ENCODE measurements at regions not wholly inside any gene's neighbourhood (a gene's known extent, or its start where the extent isn't known, plus 50 kb on each side); places are given as distances from the start of the nearest gene placed in this dataset.

DNA sequence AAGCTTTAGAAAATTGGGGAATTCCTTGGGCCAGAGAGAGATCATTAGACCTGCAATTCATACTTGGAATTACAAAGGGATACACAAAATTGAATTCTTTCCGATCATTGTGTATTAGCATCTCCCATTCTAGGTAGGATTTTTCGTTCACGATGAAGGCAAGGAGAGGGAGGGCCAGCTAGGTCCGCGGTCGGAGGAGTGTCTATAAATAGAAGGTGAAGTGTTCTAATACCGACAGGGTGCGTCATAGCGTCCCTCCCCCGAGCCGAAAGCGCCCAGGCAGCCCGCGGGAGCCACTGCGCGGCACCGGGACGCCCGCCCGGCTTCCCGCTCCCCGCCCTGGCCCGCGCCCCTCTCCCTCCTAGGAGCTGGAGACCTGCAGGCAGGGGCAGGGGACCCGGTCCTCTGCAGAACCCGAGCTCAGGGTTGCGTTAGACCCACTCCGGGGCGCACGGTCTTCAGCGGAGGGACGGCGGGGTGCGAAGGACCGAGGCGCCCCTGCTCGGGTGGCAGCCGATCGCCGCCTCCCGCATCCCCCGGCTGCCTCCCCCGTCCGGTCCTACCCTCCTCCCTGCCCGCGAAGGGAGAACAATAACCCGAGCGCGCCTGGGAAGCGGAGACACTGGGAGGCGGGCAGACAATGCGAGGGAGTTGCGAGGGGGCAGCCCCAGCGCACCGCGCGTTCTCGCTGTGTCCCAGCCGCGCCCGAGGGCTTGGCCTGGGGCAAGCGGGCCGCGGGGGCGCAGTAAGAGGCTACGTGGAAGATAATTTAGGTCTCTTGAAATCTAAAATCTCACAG lies 114.2 kb upstream of the SERTAD2 start:
- intact Hi-C loops (cut with micrococcal nuclease), result loop anchor here (1.0 to 5.0 kb wide), 12 partner anchors 17 to 1180 kb away; partner anchors contain the start of genes ACTR2, AFTPH, MDH1 and WDPCP

DNA sequence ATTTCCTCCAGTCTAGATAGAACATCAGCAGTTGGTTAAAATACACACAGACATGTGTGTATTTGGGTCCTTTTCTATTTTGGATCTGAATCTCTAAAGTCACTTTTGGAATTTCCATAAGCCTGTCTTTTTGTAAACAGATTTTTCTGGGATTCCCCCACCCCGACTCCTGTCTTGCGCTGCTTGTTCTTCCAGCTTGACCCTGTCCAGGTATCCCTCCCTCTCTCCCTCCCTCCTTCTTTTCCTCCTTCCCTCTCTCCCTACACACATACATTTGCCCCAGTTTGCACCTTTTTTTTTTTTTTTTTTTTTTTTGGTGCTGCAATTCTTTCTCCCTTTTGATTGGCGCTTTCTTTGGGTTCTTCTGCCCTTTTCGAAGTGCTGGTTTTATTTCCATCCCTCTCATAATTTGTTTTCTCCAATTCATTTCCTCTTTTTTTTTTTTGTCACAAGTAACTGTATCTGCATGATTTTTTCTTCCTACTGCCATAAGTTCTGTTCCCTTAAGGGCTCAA lies 114.8 kb upstream of the SERTAD2 start:
- intact Hi-C loops (cut with micrococcal nuclease), result loop anchor here (5.0 kb wide), 1 partner anchor 459 kb away; the partner anchor contains the start of gene ACTR2

DNA sequence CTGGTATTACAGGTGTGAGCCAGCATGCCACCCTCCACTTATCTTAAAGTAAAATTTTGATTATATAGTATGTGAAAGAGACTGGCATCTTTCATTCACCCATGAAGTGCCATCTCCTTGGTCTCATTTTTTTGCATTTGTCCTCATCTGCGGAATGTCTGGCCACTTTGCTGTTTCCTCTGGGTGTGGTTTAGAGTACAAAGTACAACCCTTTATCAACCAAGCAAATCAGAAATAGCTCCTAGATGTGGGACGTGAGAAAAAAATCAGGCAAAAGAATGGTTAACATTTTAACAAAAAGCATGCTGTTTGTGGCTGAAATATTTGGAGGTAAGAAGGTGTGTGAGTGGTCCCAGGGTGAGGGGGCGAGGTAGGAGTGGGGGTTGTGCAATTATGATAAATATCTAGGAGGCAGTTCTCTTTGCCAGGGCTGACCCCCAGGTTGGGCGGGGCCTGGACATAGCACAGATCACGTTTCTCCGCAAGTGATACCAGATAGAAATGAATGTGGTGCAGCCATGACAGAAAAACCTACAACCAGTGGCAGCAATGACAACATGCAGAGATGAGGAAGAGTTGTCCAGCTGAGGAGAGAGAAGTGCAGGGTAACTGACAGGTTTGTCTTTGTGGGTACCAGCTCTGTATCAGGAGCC lies 115.8 kb upstream of the SERTAD2 start:
- intact Hi-C loops (cut with micrococcal nuclease), result loop anchor here (5.0 kb wide), 1 partner anchor 458 kb away; the partner anchor contains the start of gene ACTR2

DNA sequence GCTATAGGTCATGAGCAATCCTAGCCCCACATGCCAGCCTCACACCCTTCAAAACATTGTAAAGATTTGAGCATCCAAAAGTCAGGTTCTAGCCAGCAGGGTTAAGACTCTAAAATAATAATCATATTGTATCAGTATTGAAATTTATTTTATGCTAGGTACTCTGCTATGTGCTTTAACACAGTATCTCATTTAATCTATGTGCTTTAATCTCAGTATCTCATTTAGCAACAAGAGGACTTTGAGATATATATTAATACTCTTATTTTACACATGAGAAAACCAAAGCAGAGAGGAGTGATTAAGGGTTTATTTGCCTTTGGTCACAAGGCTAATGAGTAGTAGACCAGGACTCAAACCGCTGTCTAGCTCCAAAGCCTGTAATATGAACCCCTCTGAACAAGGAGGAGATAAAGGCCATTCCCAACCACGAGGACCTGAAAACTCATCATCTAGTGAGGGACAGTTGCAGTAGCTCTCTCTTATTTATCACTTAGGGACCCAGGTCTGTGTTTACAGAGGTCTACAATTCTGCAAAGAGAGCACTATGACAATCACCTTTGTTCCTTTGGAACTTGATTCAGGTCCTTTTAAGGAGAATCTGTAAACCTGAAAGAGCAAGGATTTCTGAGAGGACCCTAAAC lies 116.5 kb upstream of the SERTAD2 start:
- intact Hi-C loops (cut with micrococcal nuclease), result no loop called here

DNA sequence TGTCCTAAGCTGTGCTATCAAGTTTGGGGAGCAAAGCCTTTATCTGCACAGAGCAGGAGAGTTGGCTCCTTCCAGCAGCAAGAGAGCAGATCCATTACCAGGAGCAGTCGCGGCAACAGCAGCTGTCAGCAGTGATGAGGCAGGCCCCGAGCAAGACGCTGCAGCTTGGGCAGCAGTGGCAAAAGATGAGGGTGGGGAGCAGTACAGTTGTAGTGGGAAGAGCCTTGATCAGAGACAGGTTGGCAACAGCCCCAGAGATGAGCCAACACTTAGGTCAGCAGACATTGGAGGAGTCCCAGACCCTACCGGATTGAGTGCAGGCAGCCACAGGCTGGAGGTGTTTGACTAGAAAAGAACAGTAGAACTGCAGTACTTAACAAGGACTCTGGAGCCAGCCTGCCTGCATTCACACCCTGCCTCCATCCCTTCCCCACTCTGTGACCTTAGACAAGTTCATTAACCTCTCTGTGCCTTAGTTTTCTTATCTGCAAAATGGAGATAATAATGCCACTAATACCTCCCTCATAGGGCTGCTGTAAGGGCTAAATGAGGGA lies 117.1 kb upstream of the SERTAD2 start:
- intact Hi-C loops (cut with micrococcal nuclease), result no loop called here

DNA sequence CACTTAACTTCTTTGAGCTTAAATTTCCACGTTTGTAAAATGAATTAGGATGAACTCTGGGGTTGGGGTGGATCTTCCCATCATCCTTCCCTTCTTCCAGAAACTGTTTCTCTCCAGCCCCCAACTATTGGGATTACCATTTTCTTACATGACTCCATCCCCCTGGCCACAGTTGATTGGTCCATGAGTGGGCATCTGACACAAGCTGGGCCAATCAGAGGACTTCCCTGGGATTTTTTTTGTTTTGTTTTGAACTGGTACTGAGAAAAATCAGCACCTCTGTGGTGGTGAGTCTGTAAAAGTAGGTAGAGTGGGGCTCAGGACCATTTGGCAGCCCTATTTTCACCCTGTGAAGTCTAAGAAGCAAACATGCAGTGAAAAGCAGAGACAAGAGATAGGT lies 118.0 kb upstream of the SERTAD2 start:
- intact Hi-C loops (cut with micrococcal nuclease), result no loop called here

DNA sequence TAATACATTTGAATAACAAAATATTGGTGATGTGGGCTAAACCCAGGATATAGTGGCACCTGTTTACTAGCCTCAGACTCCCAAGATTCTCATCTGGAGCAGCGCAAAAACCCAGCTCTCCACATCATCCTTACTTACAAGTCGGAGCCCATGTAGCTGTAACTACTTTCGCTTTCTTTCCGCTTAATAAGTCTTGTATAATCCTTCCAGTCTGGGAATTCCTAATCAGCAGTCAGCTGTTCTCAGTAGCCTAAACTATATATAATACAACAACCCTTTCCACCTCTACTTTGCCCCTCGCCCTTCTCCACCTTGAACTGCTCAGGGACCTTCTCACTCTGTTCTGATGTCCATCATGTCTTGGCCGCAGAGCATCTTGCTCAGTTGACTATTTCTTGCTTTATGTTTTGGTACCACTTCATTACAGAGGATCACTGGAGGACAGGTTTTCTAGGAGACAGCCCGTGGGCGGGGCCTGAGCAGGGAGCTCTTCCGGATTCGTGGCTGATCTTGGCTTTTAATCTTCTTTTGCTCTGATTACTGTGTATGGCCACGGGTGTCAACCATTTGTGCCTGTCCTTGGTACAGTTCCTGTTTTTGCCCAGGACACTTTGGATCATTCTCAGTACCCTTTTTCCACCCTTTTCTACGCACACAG lies 119.9 kb upstream of the SERTAD2 start:
- intact Hi-C loops (cut with micrococcal nuclease), result no loop called here

DNA sequence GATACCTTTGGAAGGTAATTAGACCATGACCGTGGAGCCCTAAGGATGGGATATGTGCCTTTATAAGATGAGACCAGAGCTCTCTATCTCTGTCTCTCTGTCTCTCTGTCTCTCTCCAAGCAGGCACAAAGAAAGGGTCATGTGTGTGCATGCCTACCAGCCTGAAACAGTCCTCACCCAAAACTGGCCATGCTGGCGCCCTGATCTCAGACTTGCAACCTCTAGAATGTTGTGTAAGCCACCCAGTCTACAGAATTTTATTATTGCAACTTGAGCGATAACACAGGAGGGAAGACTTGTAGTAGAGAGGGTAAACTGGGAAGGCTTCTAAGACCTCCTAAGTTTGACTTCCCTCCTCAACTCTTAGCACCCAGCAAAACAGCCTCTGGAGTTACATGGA lies 124.1 kb upstream of the SERTAD2 start:
- intact Hi-C loops (cut with micrococcal nuclease), result no loop called here

DNA sequence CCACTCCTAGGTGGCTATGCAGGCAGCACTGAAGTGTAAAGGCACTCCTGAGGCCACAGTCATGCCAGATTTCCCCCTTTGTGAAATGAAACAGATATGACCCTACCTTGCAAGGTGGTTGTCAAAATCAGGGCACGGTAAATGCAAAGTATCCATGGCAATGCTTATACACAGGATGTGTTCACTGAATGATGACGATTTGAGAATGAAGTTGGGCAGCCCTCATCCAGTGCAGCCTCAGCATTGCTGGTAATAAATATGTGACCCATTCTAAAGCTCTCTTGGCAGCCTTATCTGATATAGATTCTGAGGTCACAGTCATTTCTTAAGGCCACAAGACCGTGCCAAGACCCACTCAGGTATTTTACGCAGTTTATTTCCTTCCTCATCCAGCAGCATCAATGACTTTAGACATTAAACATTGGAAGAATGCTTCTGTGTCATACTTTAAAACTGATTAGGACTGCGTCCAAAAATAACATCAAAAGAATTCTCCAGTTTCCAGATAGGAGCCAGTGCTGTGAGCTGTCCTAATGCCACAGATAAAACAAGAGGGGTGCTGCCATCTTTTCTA lies 125.5 kb upstream of the SERTAD2 start:
- intact Hi-C loops (cut with micrococcal nuclease), result no loop called here

DNA sequence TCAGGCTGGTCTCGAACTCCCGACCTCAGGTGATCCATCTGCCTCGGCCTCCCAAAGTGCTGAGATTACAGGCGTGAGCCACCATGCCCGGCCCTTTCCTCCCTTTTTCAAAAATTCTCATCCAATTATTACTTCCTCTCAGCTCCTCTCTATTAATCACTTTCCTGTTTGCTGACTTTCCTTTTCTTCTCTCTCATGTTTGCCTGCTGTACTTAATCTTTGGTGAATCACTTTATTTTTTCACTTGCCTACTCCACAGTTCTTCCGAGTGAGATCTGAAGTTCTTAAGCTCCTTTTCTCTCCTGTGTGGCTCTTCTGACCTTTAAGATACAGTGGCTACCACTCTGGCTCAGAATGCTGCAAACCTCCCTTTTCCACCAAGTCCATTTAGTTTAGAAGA lies 126.3 kb upstream of the SERTAD2 start:
- intact Hi-C loops (cut with micrococcal nuclease), result no loop called here

DNA sequence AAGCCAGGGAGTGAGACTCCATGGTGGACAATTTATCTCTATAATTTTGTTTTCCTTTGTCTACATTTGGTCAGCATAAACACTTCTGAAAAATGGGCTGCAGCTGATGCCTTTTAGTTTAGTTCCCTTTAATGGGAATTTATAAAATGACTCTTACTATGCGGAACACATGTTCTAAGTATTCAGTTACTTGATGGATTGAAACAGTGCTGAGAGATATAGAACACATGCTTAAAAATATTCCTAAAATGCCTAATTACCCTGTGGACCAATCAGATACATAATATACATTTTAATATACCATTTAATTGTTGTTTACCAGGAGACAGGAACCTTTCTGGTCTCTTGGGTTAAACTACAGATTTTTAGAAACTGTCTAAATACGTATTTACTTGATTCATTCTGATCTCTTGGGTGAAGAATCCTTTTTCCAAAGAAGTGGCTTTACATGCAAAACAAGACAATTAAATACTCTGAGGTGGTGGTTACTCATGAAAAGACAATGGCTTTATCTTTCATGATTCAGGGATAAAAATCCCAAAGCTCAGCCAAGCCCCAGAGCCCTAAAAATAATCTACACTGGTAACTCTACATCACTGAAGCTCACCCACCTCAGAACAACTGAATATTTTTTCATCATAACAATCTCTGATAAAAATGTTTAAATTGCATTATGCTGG lies 128.1 kb upstream of the SERTAD2 start:
- intact Hi-C loops (cut with micrococcal nuclease), result no loop called here

DNA sequence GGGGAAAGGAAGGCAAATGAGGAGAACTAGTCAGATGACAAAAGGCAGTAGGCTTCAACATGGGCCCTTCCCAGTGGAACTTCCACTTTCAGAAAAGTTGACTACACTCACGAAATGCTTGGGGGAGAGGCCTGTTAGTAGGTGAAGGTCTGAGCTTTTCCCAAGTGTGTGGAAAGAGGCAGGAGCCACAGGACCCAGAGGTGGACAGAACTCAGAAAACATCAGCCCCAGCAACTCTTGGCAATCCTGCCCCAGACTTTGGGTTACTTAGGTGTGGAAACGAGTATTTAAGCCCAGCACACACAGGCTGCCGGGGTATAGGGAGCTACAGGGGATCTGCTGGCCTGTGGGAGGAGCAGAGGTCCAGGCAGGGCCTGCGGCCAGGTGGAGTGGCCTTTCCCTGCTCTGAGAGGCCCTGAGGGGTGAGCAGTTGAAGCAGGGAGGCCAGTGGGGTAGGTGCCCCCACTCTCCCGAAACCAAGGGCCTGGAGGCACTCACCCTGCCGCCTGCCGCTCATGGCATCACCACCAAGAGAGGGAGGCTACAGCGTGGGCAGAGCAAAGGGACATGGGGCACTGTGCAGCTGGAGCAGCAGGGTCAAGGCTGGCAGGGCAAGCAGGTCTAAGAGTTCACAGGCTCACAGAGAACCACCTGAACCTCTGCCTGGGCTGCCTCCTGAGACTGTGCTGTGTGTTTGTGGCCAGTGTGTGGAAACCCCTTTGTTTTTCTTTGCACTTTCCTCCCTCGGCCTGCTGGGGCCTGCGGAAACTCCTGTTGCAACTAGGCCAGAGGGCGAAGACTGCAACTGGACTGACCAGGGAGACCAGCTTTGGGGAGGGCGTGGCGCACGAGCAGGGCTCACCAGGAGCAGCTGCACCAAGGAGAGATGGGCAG lies 130.7 kb upstream of the SERTAD2 start:
- intact Hi-C loops (cut with micrococcal nuclease), result no loop called here

DNA sequence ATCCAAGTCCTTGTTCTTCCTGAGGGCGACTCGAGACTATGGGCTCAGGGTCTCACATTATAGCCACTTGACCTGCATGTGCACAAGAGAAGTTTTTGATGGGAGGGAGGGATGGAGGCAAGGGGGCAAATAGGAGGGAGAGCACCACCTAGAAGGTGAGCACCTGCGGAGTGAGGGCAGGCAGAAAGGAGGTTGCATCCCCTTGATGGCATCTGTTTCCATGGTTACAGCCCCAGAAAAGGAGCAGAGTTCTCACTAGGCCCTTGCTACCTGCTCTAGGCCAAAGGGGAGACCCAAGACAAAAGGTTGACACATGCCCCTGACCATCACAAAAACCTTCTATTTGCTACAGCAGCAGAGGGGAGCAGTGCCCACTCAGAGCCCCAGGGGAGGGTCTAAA lies 131.5 kb upstream of the SERTAD2 start:
- intact Hi-C loops (cut with micrococcal nuclease), result no loop called here

DNA sequence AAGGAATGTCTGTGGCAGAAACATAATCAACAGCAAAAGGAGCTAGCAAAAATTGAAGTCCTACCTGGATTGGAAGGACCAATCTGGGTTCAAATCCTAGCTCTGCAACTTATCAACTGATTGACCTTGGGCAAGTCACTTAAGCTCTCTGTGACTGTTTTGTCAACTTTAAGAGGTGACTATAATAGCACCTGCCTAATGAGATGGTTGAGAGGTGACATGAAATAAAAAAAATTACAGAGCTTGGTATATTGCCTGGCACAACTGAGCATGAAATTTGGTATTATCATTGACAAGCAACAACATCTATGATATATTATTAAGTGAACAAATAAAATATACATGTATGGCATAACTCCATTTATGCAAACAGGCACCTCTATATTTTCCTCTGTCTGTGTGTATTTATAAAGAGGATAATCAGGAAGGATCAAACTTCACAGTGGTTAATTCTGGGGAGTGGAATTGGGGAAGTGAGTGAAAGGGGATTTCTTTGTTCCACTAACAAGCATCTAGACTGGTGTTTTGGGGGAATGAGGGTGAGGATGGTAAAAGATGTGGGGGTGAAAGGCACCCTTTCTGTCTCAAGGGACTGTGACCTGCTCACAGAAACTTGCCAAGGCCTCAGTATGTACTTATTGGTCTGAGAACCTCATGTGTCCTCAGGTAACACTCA lies 132.8 kb upstream of the SERTAD2 start:
- intact Hi-C loops (cut with micrococcal nuclease), result no loop called here

DNA sequence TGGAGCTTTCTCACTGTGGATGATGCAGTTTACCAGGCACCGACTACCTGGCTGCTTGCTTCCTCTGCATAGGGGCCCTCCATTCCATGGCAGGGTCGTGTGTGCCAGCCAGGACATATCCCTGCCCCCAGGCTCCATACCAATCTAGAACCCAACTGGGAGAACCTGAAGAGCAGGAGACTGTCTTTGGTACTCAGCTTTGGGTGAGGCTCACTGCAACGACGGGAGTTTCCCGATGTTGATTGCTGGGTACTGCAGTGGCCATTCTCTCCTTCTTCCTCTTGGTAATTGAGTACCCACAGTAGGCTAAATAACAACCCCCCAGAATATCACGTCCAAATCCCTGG lies 133.3 kb upstream of the SERTAD2 start:
- intact Hi-C loops (cut with micrococcal nuclease), result no loop called here

DNA sequence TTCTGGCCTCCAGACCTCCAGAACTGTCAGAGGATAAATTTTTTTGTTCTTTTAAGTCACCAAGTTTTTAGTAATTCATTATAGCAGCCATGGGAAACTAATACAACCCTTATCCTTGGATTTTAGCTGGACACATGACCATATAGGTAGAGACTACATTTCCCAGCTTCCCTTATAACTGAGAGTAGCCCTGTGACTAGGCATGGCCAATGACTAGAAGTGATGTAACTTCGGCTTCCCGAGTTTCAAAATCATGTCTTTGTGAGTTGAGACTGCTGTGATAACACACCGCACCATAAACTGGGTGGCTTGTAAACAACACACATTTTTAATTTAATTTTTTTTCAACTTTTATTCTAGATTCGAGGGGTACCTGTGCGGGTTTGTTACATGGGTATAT lies 134.0 kb upstream of the SERTAD2 start:
- intact Hi-C loops (cut with micrococcal nuclease), result no loop called here

DNA sequence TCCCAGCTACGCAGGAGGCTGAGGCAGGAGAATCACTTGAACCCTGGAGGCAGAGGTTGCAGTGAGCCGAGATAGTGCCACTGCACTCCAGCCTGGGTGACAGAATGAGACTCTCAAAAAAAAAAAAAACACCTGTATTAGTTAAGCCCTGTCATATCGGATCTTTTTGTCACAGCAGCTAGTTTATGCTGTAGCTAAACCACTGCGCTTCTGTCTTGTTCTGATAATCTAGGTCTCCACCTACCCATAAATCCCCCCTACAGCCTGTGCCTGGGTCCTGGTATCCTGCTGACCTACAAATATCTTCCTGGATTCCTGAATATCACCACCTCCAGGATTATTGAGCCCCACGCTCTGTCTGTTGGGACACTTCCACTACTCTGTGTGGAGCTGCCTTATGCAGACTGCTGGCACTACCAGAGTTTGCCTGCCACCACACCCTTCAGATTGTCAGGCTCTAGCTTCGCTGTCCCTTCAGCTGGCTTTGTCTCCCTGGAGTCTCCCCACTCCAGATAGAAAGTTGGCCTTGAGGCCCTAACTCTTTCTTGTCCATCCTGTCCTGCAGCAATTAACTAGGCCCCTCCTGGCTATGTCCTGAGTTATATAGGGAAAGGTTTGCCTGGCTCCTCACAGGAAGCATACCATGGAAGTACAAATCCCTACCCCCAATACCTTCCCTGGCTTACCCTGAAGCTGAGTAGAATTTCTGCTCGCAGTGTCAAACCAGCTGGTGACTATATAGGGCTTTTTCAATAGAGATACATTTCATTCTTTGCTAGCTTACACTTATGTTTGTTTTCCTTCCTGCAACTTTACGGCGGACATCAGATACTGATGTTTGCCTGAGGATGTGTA lies 136.0 kb upstream of the SERTAD2 start:
- intact Hi-C loops (cut with micrococcal nuclease), result no loop called here

DNA sequence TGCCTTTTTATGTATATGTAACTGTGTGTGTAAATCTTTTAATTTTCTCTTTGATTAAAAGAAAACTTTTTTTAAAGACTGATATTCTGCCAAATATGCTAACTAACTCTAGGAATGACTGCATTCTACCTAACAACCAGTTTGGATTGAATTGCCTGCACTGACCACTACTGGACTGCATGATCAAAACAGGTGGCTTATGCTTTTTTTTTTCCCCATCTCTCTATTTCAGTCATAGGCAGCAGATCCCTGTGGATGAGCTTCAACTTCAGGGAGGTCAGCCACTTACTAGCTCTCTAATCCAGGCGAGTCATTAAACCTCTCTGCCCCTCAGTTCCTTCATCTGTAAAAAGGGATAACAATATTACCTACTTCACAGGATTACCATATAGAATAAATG lies 138.6 kb upstream of the SERTAD2 start:
- intact Hi-C loops (cut with micrococcal nuclease), result no loop called here

Data from T-helper 1 cell treated with Interleukin-12 subunit alpha and Interleukin-12 subunit beta and Interleukin-4 antibody, amounts not matched to agents 30 ng/mL and 1 ng/mL, for 36 hours (primary cell).